HCT116 (cell line): ENCODE measurements at regions not wholly inside any gene's neighbourhood (a gene's known extent, or its start where the extent isn't known, plus 50 kb on each side); places are given as distances from the start of the nearest gene placed in this dataset.

Source experiments
- ATAC-seq: fragments of 200-7000 bp; cut with Tn5 transposase; 2 replicates; pipeline ENCODE4 v1.9.1; 2020; ENCODE audit warnings: mild to moderate bottlenecking, moderate library complexity
- BruUV-seq: library from RNA; stranded (reverse); fragments of 400-500 nt; replicated peaks from 2 replicates; lab custom pipeline; 2021; lab: Mats Ljungman, UMichigan
- CTCF ChIA-PET: fragments of 300-600 bp; sonication (Branson Sonifier 250); formaldehyde crosslinking; loops from one replicate; lab custom pipeline; 2021; ENCODE audit warnings: antibody characterized with exemption; lab: Charles Lee
- POLR2A ChIA-PET: fragments of 300-600, 350-600 bp; sonication (Branson Sonifier 250); formaldehyde crosslinking; loops from one replicate; lab custom pipeline; 2021; ENCODE audit warnings: antibody characterized with exemption; lab: Charles Lee
- RAD21 ChIA-PET, 2 experiments: fragments of 300-600 bp; sonication (Branson Sonifier 250); formaldehyde crosslinking; loops; one replicate each; lab custom pipeline; 2023; ENCODE audit warnings: low total read pairs in 2 of 2; ENCODE audit not compliant: uncharacterized antibody in 2 of 2, unreplicated experiment in 2 of 2, low non-redundant PET in 1 of 2; lab: Charles Lee
- DNase-seq: peaks from one replicate; pipeline ENCODE4 v3.0.0-alpha.2; 2010; ENCODE audit warnings: low read depth, low spot score
- H2AFZ ChIP-seq: fragments of 200-600 bp; shearing (Covaris generic), sonication (generic); 2 replicates; pipeline ENCODE4 v1.6.1; 2017; ENCODE audit warnings: low read depth, mixed run types, mixed read lengths, antibody characterized with exemption, low read length; ENCODE audit not compliant: poor library complexity, severe bottlenecking
- H3K27ac ChIP-seq: 2 replicates; pipeline ENCODE4 v1.5.1; 2012; ENCODE audit warnings: low read depth, low read length
- H3K27me3 ChIP-seq: fragments of 200-600 bp; sonication (generic); 2 replicates; pipeline ENCODE4 v1.6.1; 2016; ENCODE audit warnings: mixed run types, low read length, mixed read lengths; ENCODE audit not compliant: insufficient read depth
- H3K36me3 ChIP-seq, 2 experiments: fragments of 200-500 bp in 1 of 2; fragments of 200-600 bp in 1 of 2; sonication (Bioruptor generic) in 1 of 2; sonication (generic) in 1 of 2; 2 replicates each; pipeline versions ENCODE4 v1.5.1 to v1.6.1; 2014 to 2016; ENCODE audit warnings: low read length in 2 of 2, inconsistent platforms in 1 of 2, mixed read lengths in 1 of 2, mixed run types in 1 of 2; ENCODE audit not compliant: insufficient read depth in 2 of 2, control insufficient read depth in 1 of 2
- H3K4me1 ChIP-seq, 2 experiments: fragments of 200-600 bp in 1 of 2; sonication (generic) in 1 of 2; 2 replicates each; pipeline versions ENCODE4 v1.5.1 to v1.6.1; 2012 to 2017; ENCODE audit warnings: low read length in 2 of 2, inconsistent platforms in 1 of 2, mild to moderate bottlenecking in 1 of 2, mixed read lengths in 1 of 2, mixed run types in 1 of 2, moderate library complexity in 1 of 2; ENCODE audit not compliant: insufficient read depth in 2 of 2, control insufficient read depth in 1 of 2
- H3K4me2 ChIP-seq: fragments of 200-600 bp; sonication (generic); 2 replicates; pipeline ENCODE4 v1.6.1; 2017; ENCODE audit warnings: mixed run types, low read length, mixed read lengths
- H3K4me3 ChIP-seq, 2 experiments: fragments of 200-600 bp in 1 of 2; sonication (generic) in 1 of 2; replicated peaks in 1 of 2; 2 replicates each; pipeline ENCODE4 v1.5.1; 2011 to 2016; ENCODE audit warnings: low read length in 2 of 2, control low read depth in 1 of 2, low read depth in 1 of 2, mild to moderate bottlenecking in 1 of 2, mixed read lengths in 1 of 2, mixed run types in 1 of 2
- H3K79me2 ChIP-seq: fragments of 200-600 bp; sonication (generic); 2 replicates; pipeline ENCODE4 v1.6.1; 2017; ENCODE audit warnings: mild to moderate bottlenecking, mixed run types, low read length, moderate library complexity, mixed read lengths; ENCODE audit not compliant: insufficient read depth
- H3K9ac ChIP-seq: fragments of 200-600 bp; sonication (generic); 2 replicates; pipeline ENCODE4 v1.6.1; 2016; ENCODE audit warnings: low read length, mixed read lengths
- H3K9me2 ChIP-seq: fragments of 200-600 bp; sonication (generic), shearing (Covaris generic); 2 replicates; pipeline ENCODE4 v1.6.1; 2017; ENCODE audit warnings: mixed run types, mild to moderate bottlenecking, moderate library complexity; ENCODE audit not compliant: insufficient read depth
- H3K9me3 ChIP-seq, 2 experiments: fragments of 200-500 bp in 1 of 2; fragments of 200-600 bp in 1 of 2; sonication (Bioruptor generic) in 1 of 2; sonication (generic) in 1 of 2; 2 replicates each; pipeline ENCODE4 v1.6.1; 2014 to 2017; ENCODE audit warnings: low read length in 2 of 2, mixed read lengths in 2 of 2, inconsistent platforms in 1 of 2, low read depth in 1 of 2, mild to moderate bottlenecking in 1 of 2, mixed run types in 1 of 2, moderate library complexity in 1 of 2; ENCODE audit not compliant: control insufficient read depth in 1 of 2, insufficient read depth in 1 of 2
- H4K20me1 ChIP-seq: fragments of 200-600 bp; sonication (generic), shearing (Covaris generic); 2 replicates; pipeline ENCODE4 v1.6.1; 2017; ENCODE audit warnings: mixed run types, mild to moderate bottlenecking, moderate library complexity; ENCODE audit not compliant: insufficient read depth
- ATF3 ChIP-seq: IDR thresholded peaks from 2 replicates; pipeline ENCODE4 v1.6.1; 2012
- CBX3 ChIP-seq: IDR thresholded peaks from 2 replicates; pipeline ENCODE4 v1.6.1; 2012; ENCODE audit warnings: low read depth
- CTCF ChIP-seq, 3 experiments: fragments of 200-600 bp in 1 of 3; sonication (generic) in 1 of 3; IDR thresholded peaks in 2 of 3; conservative IDR thresholded peaks in 1 of 3; 2 replicates each; pipeline ENCODE4 v1.5.1; 2012 to 2017; ENCODE audit warnings: low read depth in 2 of 3, low read length in 2 of 3, antibody characterized with exemption in 1 of 3, borderline replicate concordance in 1 of 3, control low read depth in 1 of 3, mild to moderate bottlenecking in 1 of 3, mixed read lengths in 1 of 3, mixed run types in 1 of 3, moderate library complexity in 1 of 3; ENCODE audit not compliant: insufficient read depth in 1 of 3
- ELF1 ChIP-seq: IDR thresholded peaks from 2 replicates; pipeline ENCODE4 v1.6.1; 2012; ENCODE audit warnings: low read depth, borderline replicate concordance
- EZH2 ChIP-seq: fragments of 200-600 bp; sonication (generic); IDR thresholded peaks from 2 replicates; pipeline ENCODE4 v1.6.1; 2017; ENCODE audit warnings: antibody characterized with exemption, mixed run types
- EZH2phosphoT487 ChIP-seq: fragments of 200-600 bp; IDR thresholded peaks from 2 replicates; pipeline ENCODE4 v1.6.1; 2018; ENCODE audit warnings: antibody characterized with exemption, borderline replicate concordance
- FOSL1 ChIP-seq: IDR thresholded peaks from 2 replicates; pipeline ENCODE4 v1.6.1; 2012; ENCODE audit warnings: low read depth
- JUND ChIP-seq: IDR thresholded peaks from 2 replicates; pipeline ENCODE4 v1.6.1; 2012
- MAX ChIP-seq: IDR thresholded peaks from 2 replicates; pipeline ENCODE4 v1.6.1; 2012
- POLR2A ChIP-seq: IDR thresholded peaks from 2 replicates; pipeline ENCODE4 v1.7.0; 2011; ENCODE audit warnings: borderline replicate concordance; ENCODE audit not compliant: insufficient read depth, insufficient read length; ENCODE audit errors: extremely low read depth
- POLR2AphosphoS5 ChIP-seq: IDR thresholded peaks from 2 replicates; pipeline ENCODE4 v1.6.1; 2011; ENCODE audit warnings: mild to moderate bottlenecking, low read depth, low read length, moderate library complexity
- RAD21 ChIP-seq: IDR thresholded peaks from 2 replicates; pipeline ENCODE4 v1.6.1; 2012; ENCODE audit warnings: low read depth, mild to moderate bottlenecking
- REST ChIP-seq: IDR thresholded peaks from 2 replicates; pipeline ENCODE4 v1.6.1; 2012; ENCODE audit warnings: low read depth
- SIN3A ChIP-seq: IDR thresholded peaks from 2 replicates; pipeline ENCODE4 v1.6.1; 2012; ENCODE audit warnings: low read depth
- SP1 ChIP-seq: IDR thresholded peaks from 2 replicates; pipeline ENCODE4 v1.6.1; 2012; ENCODE audit warnings: low read depth
- SRF ChIP-seq: IDR thresholded peaks from 2 replicates; pipeline ENCODE4 v1.6.1; 2012; ENCODE audit warnings: low read depth
- TCF7L2 ChIP-seq: IDR thresholded peaks from 2 replicates; pipeline ENCODE4 v1.7.0; 2011; ENCODE audit warnings: borderline replicate concordance, inconsistent platforms; ENCODE audit not compliant: insufficient read depth, insufficient read length; ENCODE audit errors: extremely low read depth
- YY1 ChIP-seq: IDR thresholded peaks from 2 replicates; pipeline ENCODE4 v1.6.1; 2011; ENCODE audit warnings: low read length, low read depth, moderate library complexity, mild to moderate bottlenecking; ENCODE audit not compliant: insufficient replicate concordance; ENCODE audit errors: extremely low read depth
- ZBTB33 ChIP-seq: IDR thresholded peaks from 2 replicates; pipeline ENCODE4 v1.6.1; 2011; ENCODE audit warnings: mild to moderate bottlenecking, low read length, moderate library complexity; ENCODE audit not compliant: insufficient replicate concordance; ENCODE audit errors: extremely low read depth
- ZFX ChIP-seq: fragments of 450-650 bp; IDR thresholded peaks from 2 replicates; pipeline ENCODE4 v1.6.1; 2017
- intact Hi-C: fragments of 100-400 bp; cut with micrococcal nuclease; formaldehyde crosslinking; loops from 2 replicates; pipeline ENCODE4 v1.10.0; 2022

- intact Hi-C loops: no loop called here
- H4K20me1 ChIP-seq: no peaks in the 10 kb centered on the region
Measured at GRCh38 chr2:45194596-45194995, 185.3 kb upstream of the SIX2 start.

More at GRCh38 chr2:45194596-45194995, 185.3 kb upstream of the SIX2 start:
- no peak overlapping the region for H3K9ac ChIP-seq
- ChIA-PET CTCF (no interaction called here), RAD21 (no interaction called here), POLR2A (no interaction called here)
- H3K27me3 ChIP-seq: no peaks in the 10 kb centered on the region
- H3K9me2 ChIP-seq: no peaks in the 10 kb centered on the region
- H3K36me3 ChIP-seq: no peaks in the 10 kb centered on the region
- no peaks in the 10 kb centered on the region for H3K9me3 ChIP-seq
- no peak for TF ChIP-seq MAX
- TF ChIP-seq EZH2: no peak
- no peak for TF ChIP-seq ATF3
- TF ChIP-seq ELF1: no peak
- no peak for TF ChIP-seq CBX3
- TF ChIP-seq RAD21: no peak
- TF ChIP-seq FOSL1: no peak
- no peak for TF ChIP-seq SRF
- TF ChIP-seq CTCF (IDR thresholded peaks at IDR 0.05 in 2 of 3, conservative IDR thresholded peaks at IDR 0.05 in 1 of 3; ENCODE audit: borderline replicate concordance in 1 of 3, insufficient read depth in 1 of 3, low read depth in 2 of 3, low read length in 2 of 3): no peak
- no peak for TF ChIP-seq TCF7L2
- no peak for TF ChIP-seq REST
- no peak for TF ChIP-seq ZFX
- no peak for TF ChIP-seq YY1
- no peak for TF ChIP-seq SIN3A
- no peak for TF ChIP-seq EZH2phosphoT487
- no peak for TF ChIP-seq ZBTB33
- no peak for TF ChIP-seq JUND
- no peak for TF ChIP-seq POLR2A
- no peak for TF ChIP-seq SP1
- no peak for TF ChIP-seq POLR2AphosphoS5
- H3K4me3 ChIP-seq: no peak overlapping the region
- no peak for ATAC-seq
- no TSS peak for BruUV-seq
- H3K4me2 ChIP-seq: no peak overlapping the region
- H2AFZ ChIP-seq: no peak overlapping the region
- no peaks in the 10 kb centered on the region for H3K79me2 ChIP-seq
- no peak for DNase-seq
- peaks cover 0 to 8% of the 10 kb centered on the region in 2 experiments; a peak in 2 of 4 replicates for H3K4me1 ChIP-seq
- H3K27ac ChIP-seq: no peak overlapping the region
